ENCODE measurements at regions not wholly inside any gene's neighbourhood (a gene's known extent, or its start where the extent isn't known, plus 50 kb on each side); places are given as distances from the start of the nearest gene placed in this dataset.
A peak's percentile ranks its signal among the peaks of the same experiment; 100 is the strongest.

DNA sequence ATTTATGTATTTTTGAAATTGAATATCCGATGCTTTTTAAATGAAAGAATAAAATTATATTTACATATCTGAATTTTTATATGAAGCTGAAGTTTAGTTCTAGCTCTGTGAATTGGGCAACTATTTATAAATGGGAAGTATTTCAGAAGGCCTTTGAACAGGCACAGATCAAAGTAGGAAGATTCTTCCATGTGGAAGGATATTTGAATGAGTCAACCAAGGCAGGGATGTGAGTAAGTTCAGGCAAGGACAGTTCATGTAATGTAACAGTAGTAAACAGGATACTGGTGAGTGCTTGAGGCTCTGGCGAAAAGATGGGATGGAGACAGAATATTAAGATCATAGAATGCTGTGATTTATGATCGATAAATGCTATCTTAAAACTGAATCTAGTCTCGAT is 417.8 kb upstream of the CCDC179 start:
- Histone ChIP-seq H3K9me3 (replicated peaks in 1 of 3) (no peaks in the 10 kb centered on the region), H3K27ac (no peak overlapping the region), H3K4me1 (replicated peaks in 1 of 2) (no peaks in the 10 kb centered on the region), H3K4me3 (no peak overlapping the region), H3K27me3 (no peaks in the 10 kb centered on the region), H3K36me3 (replicated peaks in 1 of 2) (no peaks in the 10 kb centered on the region)
- 42 to 79% (median 76%) methylated on average over 4 of the region's 4 CpGs for WGBS, 4 donors
- DNase-seq, result peak in 1 of 7 donors; percentile 7
- TF ChIP-seq, protein P1, sequence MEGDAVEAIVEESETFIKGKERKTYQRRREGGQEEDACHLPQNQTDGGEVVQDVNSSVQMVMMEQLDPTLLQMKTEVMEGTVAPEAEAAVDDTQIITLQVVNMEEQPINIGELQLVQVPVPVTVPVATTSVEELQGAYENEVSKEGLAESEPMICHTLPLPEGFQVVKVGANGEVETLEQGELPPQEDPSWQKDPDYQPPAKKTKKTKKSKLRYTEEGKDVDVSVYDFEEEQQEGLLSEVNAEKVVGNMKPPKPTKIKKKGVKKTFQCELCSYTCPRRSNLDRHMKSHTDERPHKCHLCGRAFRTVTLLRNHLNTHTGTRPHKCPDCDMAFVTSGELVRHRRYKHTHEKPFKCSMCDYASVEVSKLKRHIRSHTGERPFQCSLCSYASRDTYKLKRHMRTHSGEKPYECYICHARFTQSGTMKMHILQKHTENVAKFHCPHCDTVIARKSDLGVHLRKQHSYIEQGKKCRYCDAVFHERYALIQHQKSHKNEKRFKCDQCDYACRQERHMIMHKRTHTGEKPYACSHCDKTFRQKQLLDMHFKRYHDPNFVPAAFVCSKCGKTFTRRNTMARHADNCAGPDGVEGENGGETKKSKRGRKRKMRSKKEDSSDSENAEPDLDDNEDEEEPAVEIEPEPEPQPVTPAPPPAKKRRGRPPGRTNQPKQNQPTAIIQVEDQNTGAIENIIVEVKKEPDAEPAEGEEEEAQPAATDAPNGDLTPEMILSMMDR (IDR thresholded peaks at IDR 0.05), result no peak
- TF ChIP-seq POLR2A (IDR thresholded peaks at IDR 0.05), result no peak
- intact Hi-C loops (cut with DNase I), result no loop called here

DNA sequence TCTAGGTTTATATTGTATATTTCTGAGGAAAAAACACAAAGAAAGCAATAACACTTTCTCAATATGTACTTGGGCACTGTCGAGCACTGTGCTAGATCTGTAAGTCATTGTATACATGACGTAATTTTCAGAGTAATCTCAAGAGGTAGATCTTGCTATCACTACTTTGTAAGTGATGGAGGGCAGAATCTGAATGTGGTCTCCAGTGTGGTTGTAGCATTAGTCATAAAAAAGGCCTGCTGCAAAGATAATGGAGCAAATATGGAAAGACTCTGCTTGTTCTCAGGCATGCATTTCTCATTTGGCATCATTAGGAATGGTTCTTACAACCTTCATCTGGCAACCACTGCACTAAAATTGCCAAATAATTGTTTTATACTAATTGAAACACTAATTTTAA is 419.8 kb upstream of the CCDC179 start:
- no peaks in the 10 kb centered on the region for H3K36me3 ChIP-seq (replicated peaks in 1 of 2)
- H3K4me1 ChIP-seq (replicated peaks in 1 of 2), result no peaks in the 10 kb centered on the region
- H3K4me3 ChIP-seq, result no peak overlapping the region
- no peak for DNase-seq
- 93 to 100% (median 95%) methylated on average over 2 of the region's 2 CpGs for WGBS, 4 donors
- H3K27ac ChIP-seq, result no peak overlapping the region
- no peak for TF ChIP-seq POLR2A (IDR thresholded peaks at IDR 0.05)
- TF ChIP-seq, protein P1 (IDR thresholded peaks at IDR 0.05), result no peak
- H3K27me3 ChIP-seq, result no peaks in the 10 kb centered on the region
- no peaks in the 10 kb centered on the region for H3K9me3 ChIP-seq (replicated peaks in 1 of 3)
- intact Hi-C loops (cut with DNase I), result no loop called here

DNA sequence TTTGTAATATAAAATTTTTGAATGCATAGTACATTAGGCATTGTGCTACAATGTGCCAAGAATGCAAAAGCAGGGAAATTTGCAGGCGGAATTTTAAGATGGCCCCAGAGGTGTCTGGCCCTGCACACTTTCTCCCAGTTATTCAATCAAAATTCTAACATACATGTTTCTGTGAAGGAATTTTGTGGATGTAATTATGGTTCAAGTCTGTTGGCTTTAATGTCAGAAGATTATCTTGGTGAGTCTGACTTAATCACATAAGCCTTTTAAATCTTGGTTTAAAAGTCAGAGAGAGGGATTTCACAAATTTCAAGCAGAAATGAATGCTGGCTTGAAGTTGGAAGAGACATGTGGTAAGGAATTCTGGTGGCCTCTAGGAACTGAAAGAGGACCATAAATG is 423.4 kb upstream of the CCDC179 start:
- no peak overlapping the region for H3K4me3 ChIP-seq
- no peaks in the 10 kb centered on the region for H3K36me3 ChIP-seq (replicated peaks in 1 of 2)
- H3K27ac ChIP-seq, result no peak overlapping the region
- no peak for TF ChIP-seq POLR2A (IDR thresholded peaks at IDR 0.05)
- TF ChIP-seq, protein P1 (IDR thresholded peaks at IDR 0.05), result no peak
- no peaks in the 10 kb centered on the region for H3K9me3 ChIP-seq (replicated peaks in 1 of 3)
- H3K27me3 ChIP-seq, result no peaks in the 10 kb centered on the region
- 89 to 100% (median 96%) methylated on average over 1 of the region's 1 CpG for WGBS, 4 donors
- no peaks in the 10 kb centered on the region for H3K4me1 ChIP-seq (replicated peaks in 1 of 2)
- intact Hi-C loops (cut with DNase I), result no loop called here
- no peak for DNase-seq

DNA sequence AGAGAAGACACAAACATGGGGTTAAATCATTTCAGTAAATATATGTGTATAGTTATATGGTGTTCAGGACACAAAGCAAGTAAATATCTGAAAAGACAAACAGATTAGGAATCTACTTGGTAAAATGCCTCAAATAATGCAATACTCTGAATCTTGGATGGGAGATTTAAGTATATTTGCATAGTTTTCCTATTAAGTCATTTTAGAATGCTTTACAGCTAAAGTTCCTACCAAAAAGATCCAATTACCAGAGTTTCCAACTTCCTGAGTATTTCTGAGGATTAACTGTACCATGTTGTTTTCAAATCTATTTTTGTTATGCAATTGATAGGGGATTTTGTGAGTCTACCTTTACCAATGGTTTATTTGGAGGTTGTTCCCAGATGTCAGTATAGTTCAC is 424.4 kb upstream of the CCDC179 start:
- no peaks in the 10 kb centered on the region for H3K4me1 ChIP-seq (replicated peaks in 1 of 2)
- H3K27ac ChIP-seq, result no peak overlapping the region
- no peaks in the 10 kb centered on the region for H3K9me3 ChIP-seq (replicated peaks in 1 of 3)
- TF ChIP-seq, protein P1 (IDR thresholded peaks at IDR 0.05), result no peak
- TF ChIP-seq POLR2A (IDR thresholded peaks at IDR 0.05), result no peak
- no peaks in the 10 kb centered on the region for H3K36me3 ChIP-seq (replicated peaks in 1 of 2)
- H3K27me3 ChIP-seq, result no peaks in the 10 kb centered on the region
- H3K4me3 ChIP-seq, result no peak overlapping the region
- intact Hi-C loops (cut with DNase I), result no loop called here
- no peak for DNase-seq
